Left lung (tissue), 4 donors: ENCODE measurements at regions not wholly inside any gene's neighbourhood (a gene's known extent, or its start where the extent isn't known, plus 50 kb on each side); places are given as distances from the start of the nearest gene placed in this dataset.

Source experiments
- ATAC-seq: fragments of 200-7000 bp; cut with Tn5 transposase; one replicate; pipeline ENCODE4 v1.9.1; 2020; ENCODE audit warnings: moderate library complexity
- DNase-seq, 4 donors: peaks; one replicate each; pipeline ENCODE4 v3.0.0-alpha.2; 2013 to 2020
- H3K27ac ChIP-seq, 2 donors: fragments of 200-600 bp; sonication (generic) in 1 of 2; one replicate each; pipeline versions ENCODE4 v1.5.0 to v1.8.0; 2020 to 2021
- H3K27me3 ChIP-seq, 2 donors: fragments of 200-600 bp; sonication (generic) in 1 of 2; one replicate each; pipeline versions ENCODE4 v1.5.0 to v1.8.0; 2020 to 2021
- H3K36me3 ChIP-seq, 2 donors: fragments of 200-600 bp; sonication (generic) in 1 of 2; one replicate each; pipeline versions ENCODE4 v1.5.0 to v1.8.0; 2020 to 2021
- H3K4me1 ChIP-seq, 2 donors: fragments of 200-600 bp; one replicate each; pipeline ENCODE4 v1.8.0; 2021
- H3K4me3 ChIP-seq, 2 donors: fragments of 200-600 bp; sonication (generic) in 1 of 2; one replicate each; pipeline versions ENCODE4 v1.5.0 to v1.8.0; 2020 to 2021; ENCODE audit warnings: mild to moderate bottlenecking in 1 of 2
- H3K9me3 ChIP-seq, 2 donors: fragments of 200-600 bp; sonication (generic) in 1 of 2; one replicate each; pipeline versions ENCODE4 v1.5.0 to v1.8.0; 2020 to 2021
- intact Hi-C, 2 donors: fragments of 100-400 bp; cut with DNase I; formaldehyde crosslinking; loops; one replicate each; pipeline versions ENCODE4 v1.11.2 to v1.14.2; 2022
- TF ChIP-seq, protein P1 (sequence below), 2 donors: fragments of 200-600 bp; sonication (generic) in 1 of 2; IDR thresholded peaks; one replicate each; pipeline versions ENCODE4 v1.5.0 to v1.8.0; 2021; ENCODE audit warnings: antibody characterized with exemption in 2 of 2
- donor health status: DM: no; HTN: yes; CAD: no.
- donor health status: DM: no; HTN: no; CAD: no.

- Histone ChIP-seq H3K27me3 (no peaks in the 10 kb centered on the region), H3K27ac (no peak overlapping the region)
- intact Hi-C loops, result no loop called here
Observed at GRCh38 chr5:164073081-164073480, 567.7 kb downstream of the MAT2B start.

DNA sequence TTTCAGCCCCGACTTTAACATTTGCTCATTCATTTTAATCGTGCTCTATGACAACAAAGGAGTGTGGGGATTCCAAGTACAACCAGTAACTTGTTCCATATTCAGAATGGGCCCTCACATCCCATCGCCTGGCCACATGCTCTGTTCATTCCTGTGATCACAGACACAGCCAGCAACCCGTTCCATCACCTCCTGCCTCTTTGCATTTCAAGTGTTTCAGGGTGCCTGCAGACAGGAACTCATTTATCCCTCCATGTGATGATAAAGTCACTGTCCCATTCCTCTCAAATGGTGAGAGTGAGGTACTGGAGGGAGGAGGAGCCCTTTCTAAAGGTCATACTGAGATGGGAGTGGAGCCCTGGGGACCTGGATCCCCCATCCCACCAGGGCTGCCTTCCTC, 571.1 kb downstream of the MAT2B start:
- DNase-seq, result no peak
- intact Hi-C loops, result no loop called here
- TF ChIP-seq, protein P1, sequence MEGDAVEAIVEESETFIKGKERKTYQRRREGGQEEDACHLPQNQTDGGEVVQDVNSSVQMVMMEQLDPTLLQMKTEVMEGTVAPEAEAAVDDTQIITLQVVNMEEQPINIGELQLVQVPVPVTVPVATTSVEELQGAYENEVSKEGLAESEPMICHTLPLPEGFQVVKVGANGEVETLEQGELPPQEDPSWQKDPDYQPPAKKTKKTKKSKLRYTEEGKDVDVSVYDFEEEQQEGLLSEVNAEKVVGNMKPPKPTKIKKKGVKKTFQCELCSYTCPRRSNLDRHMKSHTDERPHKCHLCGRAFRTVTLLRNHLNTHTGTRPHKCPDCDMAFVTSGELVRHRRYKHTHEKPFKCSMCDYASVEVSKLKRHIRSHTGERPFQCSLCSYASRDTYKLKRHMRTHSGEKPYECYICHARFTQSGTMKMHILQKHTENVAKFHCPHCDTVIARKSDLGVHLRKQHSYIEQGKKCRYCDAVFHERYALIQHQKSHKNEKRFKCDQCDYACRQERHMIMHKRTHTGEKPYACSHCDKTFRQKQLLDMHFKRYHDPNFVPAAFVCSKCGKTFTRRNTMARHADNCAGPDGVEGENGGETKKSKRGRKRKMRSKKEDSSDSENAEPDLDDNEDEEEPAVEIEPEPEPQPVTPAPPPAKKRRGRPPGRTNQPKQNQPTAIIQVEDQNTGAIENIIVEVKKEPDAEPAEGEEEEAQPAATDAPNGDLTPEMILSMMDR (IDR thresholded peaks at IDR 0.05), result no peak
- H3K4me1 ChIP-seq, result no peaks in the 10 kb centered on the region
- ATAC-seq, result no peak
- no peaks in the 10 kb centered on the region for H3K27me3 ChIP-seq
- no peak overlapping the region for H3K27ac ChIP-seq
- H3K9me3 ChIP-seq, result no peaks in the 10 kb centered on the region
- no peak overlapping the region for H3K4me3 ChIP-seq
- H3K36me3 ChIP-seq, result no peaks in the 10 kb centered on the region

More at GRCh38 chr5:164073081-164073480, 567.7 kb downstream of the MAT2B start:
- Histone ChIP-seq H3K4me1 (no peaks in the 10 kb centered on the region), H3K36me3 (no peaks in the 10 kb centered on the region), H3K4me3 (no peak overlapping the region), H3K9me3 (peaks cover 0 to 7% of the 10 kb centered on the region in 2 donors)
- no peak for DNase-seq
- no peak for ATAC-seq
- TF ChIP-seq, protein P1 (IDR thresholded peaks at IDR 0.05), result no peak

GRCh38 chr5:164090358-164090757, 584.9 kb downstream of the MAT2B start:
- TF ChIP-seq, protein P1 (IDR thresholded peaks at IDR 0.05), result no peak
- no peak for DNase-seq
- H3K27ac ChIP-seq, result no peak overlapping the region
- no peaks in the 10 kb centered on the region for H3K27me3 ChIP-seq
- peaks cover 0 to 8% of the 10 kb centered on the region in 2 donors for H3K9me3 ChIP-seq
- no peaks in the 10 kb centered on the region for H3K36me3 ChIP-seq
- intact Hi-C loops, result no loop called here
- no peak overlapping the region for H3K4me3 ChIP-seq
- ATAC-seq, result no peak
- no peaks in the 10 kb centered on the region for H3K4me1 ChIP-seq

- DNase-seq, result no peak
- H3K4me3 ChIP-seq, result no peak overlapping the region
- no peaks in the 10 kb centered on the region for H3K36me3 ChIP-seq
- no peaks in the 10 kb centered on the region for H3K4me1 ChIP-seq
- intact Hi-C loops, result no loop called here
- no peak overlapping the region for H3K27ac ChIP-seq
- no peak for ATAC-seq
- peaks cover 0 to 8% of the 10 kb centered on the region in 2 donors for H3K9me3 ChIP-seq
- no peaks in the 10 kb centered on the region for H3K27me3 ChIP-seq
- TF ChIP-seq, protein P1 (IDR thresholded peaks at IDR 0.05), result no peak
Observed at GRCh38 chr5:164091836-164092235, 586.4 kb downstream of the MAT2B start.

GRCh38 chr5:164094291-164094690, 588.9 kb downstream of the MAT2B start:
- TF ChIP-seq, protein P1 (IDR thresholded peaks at IDR 0.05), result no peak
- H3K36me3 ChIP-seq, result no peaks in the 10 kb centered on the region
- no peak for ATAC-seq

More at GRCh38 chr5:164094291-164094690, 588.9 kb downstream of the MAT2B start:
- Histone ChIP-seq H3K4me3 (no peak overlapping the region), H3K9me3 (no peaks in the 10 kb centered on the region), H3K27ac (no peak overlapping the region), H3K27me3 (no peaks in the 10 kb centered on the region), H3K4me1 (no peaks in the 10 kb centered on the region)
- intact Hi-C loops, result no loop called here
- DNase-seq, result no peak
